CD4-positive, alpha-beta T cell treated with Interleukin-17A for 1 hour (primary cell): ENCODE measurements at regions not wholly inside any gene's neighbourhood (a gene's known extent, or its start where the extent isn't known, plus 50 kb on each side); places are given as distances from the start of the nearest gene placed in this dataset.
"Not testable (repeated sequence)": the region's sequence is repeated elsewhere in the genome, so short reads cannot be mapped to it uniquely, and the experiment has no call there.

Experiments
- DNase-seq: peaks from one replicate; pipeline ENCODE4 v3.0.0-alpha.2; 2020

- DNase-seq, result no peak
These were observed 457.0 kb downstream of the USP25 start for GRCh38 chr21:16186742-16187141.

GRCh38 chr21:16187603-16188301 lies 458.0 kb downstream of the USP25 start:
- DNase-seq, result no peak

GRCh38 chr21:16192902-16193301 lies 463.1 kb downstream of the USP25 start:
- no peak for DNase-seq

- DNase-seq, result no peak
These were observed 463.8 kb downstream of the USP25 start for GRCh38 chr21:16193496-16194094.

GRCh38 chr21:16194095-16194787 lies 464.5 kb downstream of the USP25 start:
- no peak for DNase-seq

GRCh38 chr21:16194788-16195537 lies 465.2 kb downstream of the USP25 start:
- no peak for DNase-seq

- DNase-seq, result no peak
These were observed 465.7 kb downstream of the USP25 start for GRCh38 chr21:16195538-16195910.

- DNase-seq, result no peak
These were observed 466.2 kb downstream of the USP25 start for GRCh38 chr21:16196001-16196400.

GRCh38 chr21:16198546-16198945 lies 468.8 kb downstream of the USP25 start:
- no peak for DNase-seq

- no peak for DNase-seq
These were observed 469.8 kb downstream of the USP25 start for GRCh38 chr21:16199539-16199938.

GRCh38 chr21:16201718-16202117 lies 471.9 kb downstream of the USP25 start:
- DNase-seq, result no peak

GRCh38 chr21:16205527-16205926 lies 475.7 kb downstream of the USP25 start:
- no peak for DNase-seq

- no peak for DNase-seq
These were observed 481.8 kb downstream of the USP25 start for GRCh38 chr21:16211339-16212303.

GRCh38 chr21:16213518-16213917 lies 483.7 kb downstream of the USP25 start:
- no peak for DNase-seq

- no peak for DNase-seq
These were observed 485.4 kb downstream of the USP25 start for GRCh38 chr21:16215193-16215592.

- DNase-seq, result no peak
These were observed 485.9 kb downstream of the USP25 start for GRCh38 chr21:16215663-16216183.

GRCh38 chr21:16216288-16216962 lies 486.6 kb downstream of the USP25 start:
- DNase-seq, result no peak

GRCh38 chr21:16218682-16219343 lies 489.0 kb downstream of the USP25 start:
- no peak for DNase-seq

- not testable (repeated sequence) for DNase-seq
These were observed 495.0 kb downstream of the USP25 start for GRCh38 chr21:16224756-16225155.

GRCh38 chr21:16239659-16240265 lies 510.0 kb downstream of the USP25 start:
- no peak for DNase-seq
